Bronchial epithelial cell (primary cell): ENCODE measurements at regions not wholly inside any gene's neighbourhood (a gene's known extent, or its start where the extent isn't known, plus 50 kb on each side); places are given as distances from the start of the nearest gene placed in this dataset.

Experiments used
- DNase-seq: peaks from one replicate; pipeline ENCODE4 v3.0.0-alpha.2; 2010; ENCODE audit warnings: low read depth
- FAIRE-seq: peaks from 2 replicates; lab custom pipeline; 2011; peaks lifted over from hg19 to GRCh38; lab: Jason Lieb, UNC
- H3K27me3 ChIP-seq: 2 replicates; pipeline ENCODE4 v1.5.1; 2011; ENCODE audit warnings: low read length; ENCODE audit not compliant: control insufficient read depth, insufficient read depth
- H3K36me3 ChIP-seq: 2 replicates; pipeline ENCODE4 v1.5.1; 2011; ENCODE audit warnings: low read length; ENCODE audit not compliant: control insufficient read depth, insufficient read depth
- H3K4me3 ChIP-seq: 2 replicates; pipeline ENCODE4 v1.5.1; 2011; ENCODE audit warnings: mild to moderate bottlenecking, low read depth, low read length, control low read depth
- CTCF ChIP-seq: IDR thresholded peaks from 2 replicates; pipeline ENCODE4 v1.5.1; 2011; ENCODE audit warnings: mild to moderate bottlenecking, moderate library complexity, low read length, control low read depth, inconsistent platforms; ENCODE audit not compliant: insufficient read depth, severe bottlenecking

DNA sequence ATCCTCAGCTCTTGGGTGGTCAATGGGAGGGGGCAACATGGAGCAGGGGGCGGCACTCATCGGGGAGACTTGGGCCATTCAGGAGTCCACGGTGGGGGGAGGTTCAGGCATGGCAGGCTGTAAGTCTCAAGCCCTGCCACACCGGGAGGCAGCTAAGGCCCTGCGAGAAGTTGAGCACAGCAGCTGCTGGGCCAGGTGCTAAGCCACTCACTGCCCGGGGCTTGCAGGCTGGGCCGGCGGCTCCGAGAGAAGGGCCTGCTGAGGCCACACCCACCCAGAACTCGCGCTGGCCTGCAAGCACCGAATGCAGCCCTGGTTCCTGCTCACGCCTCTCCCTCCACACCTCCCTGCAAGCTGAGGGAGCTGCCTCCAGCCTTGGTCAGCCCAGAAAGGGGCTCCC, 131.4 kb downstream of the OR4C45 start:
- DNase-seq = no peak
- TF ChIP-seq CTCF = no peak
- FAIRE-seq = no peak
- Histone ChIP-seq H3K27me3 (no peaks in the 10 kb centered on the region), H3K36me3 (no peaks in the 10 kb centered on the region), H3K4me3 (no peak overlapping the region)

DNA sequence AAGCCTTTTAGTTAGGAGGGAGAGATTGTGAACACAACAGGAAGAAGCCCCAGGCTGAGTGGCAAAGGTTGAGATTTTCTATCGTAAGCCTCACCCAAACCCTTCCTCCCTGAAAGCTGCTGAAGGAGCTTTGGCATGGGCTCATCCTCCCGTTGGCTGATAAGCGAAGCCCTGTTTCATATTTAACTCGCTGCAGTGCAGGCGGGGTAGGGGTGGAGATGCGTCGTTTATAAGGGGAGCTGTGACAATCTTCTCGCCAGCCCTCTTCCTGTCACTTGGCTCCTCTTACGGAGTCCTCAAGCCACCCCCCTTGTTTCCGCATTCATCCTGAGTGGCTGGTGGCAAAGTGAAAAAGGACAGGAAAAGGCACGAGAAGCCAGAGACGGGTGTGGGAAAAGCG, 137.0 kb downstream of the OR4C45 start:
- DNase-seq (no peak), FAIRE-seq (no peak)
- no peak for TF ChIP-seq CTCF
- Histone ChIP-seq H3K36me3 (no peaks in the 10 kb centered on the region), H3K27me3 (no peaks in the 10 kb centered on the region), H3K4me3 (no peak overlapping the region)

DNA sequence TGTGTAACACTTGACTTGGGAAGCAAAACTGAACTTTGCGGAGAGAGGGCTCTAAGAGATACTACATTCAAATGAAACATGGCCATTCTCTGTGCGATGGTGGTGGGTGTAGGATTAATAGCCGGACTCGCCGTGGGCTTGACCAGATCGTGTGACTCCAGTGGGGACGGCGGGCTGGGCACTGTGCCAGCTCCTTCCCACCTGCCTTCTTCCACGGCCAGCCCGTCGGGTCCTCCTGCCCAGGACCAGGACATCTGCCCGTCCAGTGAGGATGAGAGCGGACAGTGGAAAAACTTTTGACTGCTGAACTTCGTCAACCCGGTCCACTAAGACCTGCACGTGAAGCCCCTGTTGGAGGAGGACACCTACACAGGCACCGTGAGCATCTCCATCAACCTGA, 137.4 kb downstream of the OR4C45 start:
- Histone ChIP-seq H3K4me3 (no peak overlapping the region), H3K36me3 (no peaks in the 10 kb centered on the region), H3K27me3 (no peaks in the 10 kb centered on the region)
- DNase-seq = no peak
- FAIRE-seq = no peak
- TF ChIP-seq CTCF = no peak

DNA sequence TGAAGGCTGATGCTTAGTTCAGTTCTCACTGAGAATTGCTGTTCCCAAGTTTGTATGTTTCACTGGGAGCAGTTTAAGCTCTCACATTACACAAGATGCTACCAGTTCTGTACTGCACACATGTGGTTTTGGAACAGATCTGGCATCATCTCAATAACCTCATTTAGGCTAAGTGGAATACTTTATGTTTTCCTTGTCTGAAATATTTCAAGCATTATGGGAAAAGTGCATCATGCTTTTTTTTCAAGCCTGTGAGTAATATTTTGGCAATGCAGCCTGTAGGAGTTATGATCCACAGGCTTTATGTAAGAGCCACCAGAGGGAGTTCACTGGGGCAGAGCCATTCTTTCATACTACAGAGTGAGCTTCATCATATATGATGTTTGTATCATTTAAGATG, 141.5 kb downstream of the OR4C45 start:
- TF ChIP-seq CTCF = no peak
- no peak for FAIRE-seq
- DNase-seq = peak; percentile 79
- no peaks in the 10 kb centered on the region for H3K27me3 ChIP-seq
- no peak overlapping the region for H3K4me3 ChIP-seq
- no peaks in the 10 kb centered on the region for H3K36me3 ChIP-seq

DNA sequence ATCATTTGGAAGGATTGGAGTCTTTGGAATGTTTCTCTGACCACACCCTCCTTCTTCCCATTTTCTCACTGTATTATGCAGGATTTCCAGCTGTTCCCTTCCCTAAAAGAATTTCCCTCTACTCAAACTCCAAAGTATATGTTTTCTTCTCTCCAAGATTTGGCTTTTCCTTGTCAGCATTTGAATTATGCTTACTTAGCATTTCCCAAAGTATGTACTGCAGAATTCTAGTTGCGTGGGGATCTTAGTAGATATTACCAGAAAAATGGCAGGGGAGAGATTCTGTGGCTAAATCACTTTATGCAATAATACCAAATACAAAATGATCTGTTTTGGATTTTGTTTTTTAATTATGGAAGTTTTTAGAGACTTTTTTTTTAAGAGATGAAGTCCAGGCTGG, 142.3 kb downstream of the OR4C45 start:
- DNase-seq (no peak), FAIRE-seq (no peak)
- Histone ChIP-seq H3K36me3 (no peaks in the 10 kb centered on the region), H3K27me3 (no peaks in the 10 kb centered on the region), H3K4me3 (no peak overlapping the region)
- TF ChIP-seq CTCF = no peak

- Histone ChIP-seq H3K36me3 (no peaks in the 10 kb centered on the region), H3K4me3 (no peak overlapping the region), H3K27me3 (no peaks in the 10 kb centered on the region)
- peak; percentile 56 for DNase-seq
- TF ChIP-seq CTCF = no peak
- peak; percentile 77 for FAIRE-seq
Measured at GRCh38 chr11:50178737-50179136, 146.1 kb downstream of the OR4C45 start.
